ENCODE measurements at regions not wholly inside any gene's neighbourhood (a gene's known extent, or its start where the extent isn't known, plus 50 kb on each side); places are given as distances from the start of the nearest gene placed in this dataset.

- Histone ChIP-seq H3K4me3 (ENCODE audit: low read depth, low read length) (no peak overlapping the region), H3K9me3 (ENCODE audit: control insufficient read depth, insufficient read depth, low read depth, low read length) (peaks cover 6% of the 10 kb centered on the region; the same call in 1 of the 2 replicates), H3K4me1 (ENCODE audit: control insufficient read depth, insufficient read depth, low read length) (no peaks in the 10 kb centered on the region), H3K36me3 (ENCODE audit: control insufficient read depth, insufficient read depth, low read length) (no peaks in the 10 kb centered on the region), H3K27me3 (ENCODE audit: control insufficient read depth, insufficient read depth, low read length) (no peaks in the 10 kb centered on the region; the same call in 1 of the 2 replicates), H3K27ac (ENCODE audit: low read depth, low read length) (no peak overlapping the region), H3K9ac (ENCODE audit: low read length) (no peak overlapping the region)
Observed at GRCh38 chr10:113430634-113431397, 122.0 kb upstream of the HABP2 start.

- Histone ChIP-seq H3K9me3 (ENCODE audit: control insufficient read depth, insufficient read depth, low read depth, low read length) (peaks cover 6% of the 10 kb centered on the region; the same call in 1 of the 2 replicates), H3K9ac (ENCODE audit: low read length) (no peak overlapping the region), H3K4me3 (ENCODE audit: low read depth, low read length) (no peak overlapping the region), H3K27me3 (ENCODE audit: control insufficient read depth, insufficient read depth, low read length) (no peaks in the 10 kb centered on the region; the same call in 1 of the 2 replicates), H3K27ac (ENCODE audit: low read depth, low read length) (no peak overlapping the region), H3K36me3 (ENCODE audit: control insufficient read depth, insufficient read depth, low read length) (no peaks in the 10 kb centered on the region), H3K4me1 (ENCODE audit: control insufficient read depth, insufficient read depth, low read length) (no peaks in the 10 kb centered on the region)
Observed at GRCh38 chr10:113431398-113432160, 121.3 kb upstream of the HABP2 start.

- Histone ChIP-seq H3K4me1 (ENCODE audit: control insufficient read depth, insufficient read depth, low read length) (no peaks in the 10 kb centered on the region), H3K9me3 (ENCODE audit: control insufficient read depth, insufficient read depth, low read depth, low read length) (peaks cover 6% of the 10 kb centered on the region; the same call in 1 of the 2 replicates), H3K36me3 (ENCODE audit: control insufficient read depth, insufficient read depth, low read length) (no peaks in the 10 kb centered on the region), H3K27me3 (ENCODE audit: control insufficient read depth, insufficient read depth, low read length) (no peaks in the 10 kb centered on the region; the same call in 1 of the 2 replicates), H3K9ac (ENCODE audit: low read length) (no peak overlapping the region), H3K4me3 (ENCODE audit: low read depth, low read length) (no peak overlapping the region), H3K27ac (ENCODE audit: low read depth, low read length) (no peak overlapping the region)
Observed at GRCh38 chr10:113433711-113434110, 119.1 kb upstream of the HABP2 start.

- no peaks in the 10 kb centered on the region; the same call in 1 of the 2 replicates for H3K27me3 ChIP-seq (ENCODE audit: control insufficient read depth, insufficient read depth, low read length)
- no peaks in the 10 kb centered on the region for H3K4me1 ChIP-seq (ENCODE audit: control insufficient read depth, insufficient read depth, low read length)
- no peaks in the 10 kb centered on the region for H3K36me3 ChIP-seq (ENCODE audit: control insufficient read depth, insufficient read depth, low read length)
- H3K27ac ChIP-seq (ENCODE audit: low read depth, low read length) = no peak overlapping the region
- no peak overlapping the region for H3K9ac ChIP-seq (ENCODE audit: low read length)
- no peak overlapping the region for H3K4me3 ChIP-seq (ENCODE audit: low read depth, low read length)
- H3K9me3 ChIP-seq (ENCODE audit: control insufficient read depth, insufficient read depth, low read depth, low read length) = peaks cover 6% of the 10 kb centered on the region; the same call in 1 of the 2 replicates
Observed at GRCh38 chr10:113434315-113434714, 118.5 kb upstream of the HABP2 start.

GRCh38 chr10:113434950-113435349, 117.9 kb upstream of the HABP2 start:
- Histone ChIP-seq H3K4me3 (ENCODE audit: low read depth, low read length) (no peak overlapping the region), H3K27me3 (ENCODE audit: control insufficient read depth, insufficient read depth, low read length) (no peaks in the 10 kb centered on the region), H3K36me3 (ENCODE audit: control insufficient read depth, insufficient read depth, low read length) (no peaks in the 10 kb centered on the region), H3K9me3 (ENCODE audit: control insufficient read depth, insufficient read depth, low read depth, low read length) (peaks cover 6% of the 10 kb centered on the region; the same call in 1 of the 2 replicates), H3K27ac (ENCODE audit: low read depth, low read length) (no peak overlapping the region), H3K4me1 (ENCODE audit: control insufficient read depth, insufficient read depth, low read length) (no peaks in the 10 kb centered on the region), H3K9ac (ENCODE audit: low read length) (no peak overlapping the region)

- Histone ChIP-seq H3K4me3 (ENCODE audit: low read depth, low read length) (no peak overlapping the region), H3K27ac (ENCODE audit: low read depth, low read length) (no peak overlapping the region), H3K4me1 (ENCODE audit: control insufficient read depth, insufficient read depth, low read length) (no peaks in the 10 kb centered on the region), H3K27me3 (ENCODE audit: control insufficient read depth, insufficient read depth, low read length) (no peaks in the 10 kb centered on the region), H3K36me3 (ENCODE audit: control insufficient read depth, insufficient read depth, low read length) (no peaks in the 10 kb centered on the region), H3K9me3 (ENCODE audit: control insufficient read depth, insufficient read depth, low read depth, low read length) (peaks cover 2% of the 10 kb centered on the region; the same call in 1 of the 2 replicates), H3K9ac (ENCODE audit: low read length) (no peak overlapping the region)
Observed at GRCh38 chr10:113435881-113436280, 117.0 kb upstream of the HABP2 start.

GRCh38 chr10:113436851-113437250, 116.0 kb upstream of the HABP2 start:
- Histone ChIP-seq H3K36me3 (ENCODE audit: control insufficient read depth, insufficient read depth, low read length) (no peaks in the 10 kb centered on the region), H3K27me3 (ENCODE audit: control insufficient read depth, insufficient read depth, low read length) (no peaks in the 10 kb centered on the region), H3K4me3 (ENCODE audit: low read depth, low read length) (no peak overlapping the region), H3K9ac (ENCODE audit: low read length) (no peak overlapping the region), H3K9me3 (ENCODE audit: control insufficient read depth, insufficient read depth, low read depth, low read length) (no peaks in the 10 kb centered on the region), H3K27ac (ENCODE audit: low read depth, low read length) (no peak overlapping the region), H3K4me1 (ENCODE audit: control insufficient read depth, insufficient read depth, low read length) (no peaks in the 10 kb centered on the region)

GRCh38 chr10:113438652-113439051, 114.2 kb upstream of the HABP2 start:
- no peak overlapping the region for H3K4me3 ChIP-seq (ENCODE audit: low read depth, low read length)

GRCh38 chr10:113441220-113441619, 111.6 kb upstream of the HABP2 start:
- Histone ChIP-seq H3K27me3 (ENCODE audit: control insufficient read depth, insufficient read depth, low read length) (no peaks in the 10 kb centered on the region), H3K36me3 (ENCODE audit: control insufficient read depth, insufficient read depth, low read length) (no peaks in the 10 kb centered on the region), H3K27ac (ENCODE audit: low read depth, low read length) (no peak overlapping the region), H3K9ac (ENCODE audit: low read length) (no peak overlapping the region), H3K9me3 (ENCODE audit: control insufficient read depth, insufficient read depth, low read depth, low read length) (no peaks in the 10 kb centered on the region), H3K4me3 (ENCODE audit: low read depth, low read length) (no peak overlapping the region), H3K4me1 (ENCODE audit: control insufficient read depth, insufficient read depth, low read length) (no peaks in the 10 kb centered on the region)

More at GRCh38 chr10:113438652-113439051, 114.2 kb upstream of the HABP2 start:
- Histone ChIP-seq H3K27me3 (ENCODE audit: control insufficient read depth, insufficient read depth, low read length) (no peaks in the 10 kb centered on the region), H3K9ac (ENCODE audit: low read length) (no peak overlapping the region), H3K4me1 (ENCODE audit: control insufficient read depth, insufficient read depth, low read length) (no peaks in the 10 kb centered on the region), H3K27ac (ENCODE audit: low read depth, low read length) (no peak overlapping the region), H3K36me3 (ENCODE audit: control insufficient read depth, insufficient read depth, low read length) (no peaks in the 10 kb centered on the region), H3K9me3 (ENCODE audit: control insufficient read depth, insufficient read depth, low read depth, low read length) (no peaks in the 10 kb centered on the region)

GRCh38 chr10:113441686-113442270, 111.1 kb upstream of the HABP2 start:
- Histone ChIP-seq H3K9me3 (ENCODE audit: control insufficient read depth, insufficient read depth, low read depth, low read length) (no peaks in the 10 kb centered on the region), H3K36me3 (ENCODE audit: control insufficient read depth, insufficient read depth, low read length) (no peaks in the 10 kb centered on the region), H3K27ac (ENCODE audit: low read depth, low read length) (no peak overlapping the region), H3K4me1 (ENCODE audit: control insufficient read depth, insufficient read depth, low read length) (no peaks in the 10 kb centered on the region), H3K9ac (ENCODE audit: low read length) (no peak overlapping the region), H3K4me3 (ENCODE audit: low read depth, low read length) (no peak overlapping the region), H3K27me3 (ENCODE audit: control insufficient read depth, insufficient read depth, low read length) (no peaks in the 10 kb centered on the region)

GRCh38 chr10:113442336-113442735, 110.5 kb upstream of the HABP2 start:
- Histone ChIP-seq H3K4me3 (ENCODE audit: low read depth, low read length) (no peak overlapping the region), H3K27me3 (ENCODE audit: control insufficient read depth, insufficient read depth, low read length) (no peaks in the 10 kb centered on the region; the same call in 1 of the 2 replicates), H3K4me1 (ENCODE audit: control insufficient read depth, insufficient read depth, low read length) (no peaks in the 10 kb centered on the region), H3K9me3 (ENCODE audit: control insufficient read depth, insufficient read depth, low read depth, low read length) (no peaks in the 10 kb centered on the region), H3K9ac (ENCODE audit: low read length) (no peak overlapping the region), H3K27ac (ENCODE audit: low read depth, low read length) (no peak overlapping the region), H3K36me3 (ENCODE audit: control insufficient read depth, insufficient read depth, low read length) (no peaks in the 10 kb centered on the region)

Data from HUES6 (cell line).